ENCODE measurements at regions not wholly inside any gene's neighbourhood (a gene's known extent, or its start where the extent isn't known, plus 50 kb on each side); places are given as distances from the start of the nearest gene placed in this dataset.

DNA sequence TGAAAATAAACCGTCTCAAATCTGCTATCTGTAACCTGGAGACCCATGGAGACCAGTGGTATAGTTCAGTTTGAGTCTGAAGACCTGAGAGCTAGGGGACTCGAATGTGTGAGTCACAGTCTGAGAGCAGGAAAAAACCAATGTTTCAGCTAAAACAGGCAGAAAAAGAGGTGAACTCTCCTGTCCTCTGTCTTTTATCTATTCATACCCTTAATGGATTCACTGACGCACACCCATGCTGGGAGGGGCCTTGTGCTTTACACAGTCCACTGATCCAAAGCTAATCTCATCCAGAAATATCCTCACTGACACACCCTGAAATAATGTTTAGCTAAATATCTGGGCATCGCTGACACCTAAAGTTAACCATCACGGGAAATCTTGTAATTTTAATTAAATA, 297.9 kb downstream of the GPM6A start:
- H3K4me3 ChIP-seq (ENCODE audit: low read depth, low read length) = no peak overlapping the region
- TF ChIP-seq CTCF (conservative IDR thresholded peaks at IDR 0.05; ENCODE audit: low read depth, low read length) = no peak
- no peak for DNase-seq (ENCODE audit: low read depth)

- DNase-seq (ENCODE audit: low read depth) = peak; percentile 24
- no peak for TF ChIP-seq CTCF (conservative IDR thresholded peaks at IDR 0.05; ENCODE audit: low read depth, low read length)
These were observed 281.4 kb downstream of the GPM6A start for GRCh38 chr4:175530655-175531054.

DNA sequence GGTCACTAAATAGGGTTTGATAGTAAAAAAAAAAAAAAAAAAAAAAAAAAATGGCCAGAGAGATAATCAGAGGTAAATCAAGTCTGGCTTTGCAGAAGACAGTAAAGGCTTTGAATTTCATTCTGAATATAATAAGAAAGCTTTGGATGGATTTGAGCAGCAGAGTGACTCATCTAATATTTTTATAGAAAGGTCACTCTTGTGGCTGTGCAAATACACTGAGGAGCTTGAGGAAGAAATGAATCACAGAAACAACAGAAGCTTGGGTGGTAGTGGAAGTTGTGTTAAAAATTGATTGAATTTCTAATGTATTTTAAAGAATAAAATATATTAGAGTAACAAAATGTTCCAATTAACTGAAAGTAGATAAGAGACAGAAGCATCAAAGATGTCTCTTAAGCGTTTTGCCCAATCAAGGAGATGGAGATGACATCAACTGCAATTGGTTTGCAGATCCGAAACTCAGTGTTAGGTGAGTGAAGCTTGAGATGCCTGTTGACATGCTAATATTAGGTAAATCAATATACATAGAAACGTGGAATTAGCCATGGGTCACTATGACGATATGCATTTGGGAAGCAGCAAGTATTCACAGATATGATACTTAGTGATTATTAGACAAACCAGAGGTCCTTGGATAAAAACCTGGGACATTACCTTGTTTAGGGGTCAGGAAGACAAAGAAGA, 280.5 kb downstream of the GPM6A start:
- no peak overlapping the region for H3K4me3 ChIP-seq (ENCODE audit: low read depth, low read length)
- DNase-seq (ENCODE audit: low read depth) = peak; percentile 89
- TF ChIP-seq CTCF (conservative IDR thresholded peaks at IDR 0.05; ENCODE audit: low read depth, low read length) = no peak

More at GRCh38 chr4:175530655-175531054, 281.4 kb downstream of the GPM6A start:
- no peak overlapping the region for H3K4me3 ChIP-seq (ENCODE audit: low read depth, low read length)

DNA sequence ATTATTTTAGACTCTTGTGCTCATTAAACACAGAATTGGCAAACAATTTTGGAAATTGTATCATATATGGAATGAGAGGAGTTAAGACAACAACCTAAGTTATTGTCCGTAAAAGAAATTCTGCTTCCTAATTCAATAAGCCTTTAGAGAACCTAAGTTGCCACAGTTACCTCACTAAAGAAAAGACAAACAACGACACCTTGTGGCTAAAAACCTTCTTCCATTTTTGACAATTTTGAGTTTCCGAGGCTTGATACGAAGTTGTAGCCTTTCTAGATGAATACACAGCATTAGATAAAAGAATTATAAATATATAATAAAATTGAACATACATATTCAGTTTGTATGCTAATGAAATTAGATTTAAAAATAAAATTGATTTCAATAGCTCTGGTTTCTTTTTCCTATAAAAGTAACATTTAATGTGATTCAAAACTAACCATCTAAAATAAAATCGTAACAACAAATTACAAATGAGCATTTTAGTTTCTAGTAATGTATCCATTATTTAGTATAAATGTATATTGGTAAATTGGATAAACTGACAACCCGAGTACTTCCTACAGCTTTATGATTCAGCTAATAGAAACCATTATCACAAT, 275.1 kb downstream of the GPM6A start:
- DNase-seq (ENCODE audit: low read depth) = peak; percentile 90
- H3K4me3 ChIP-seq (ENCODE audit: low read depth, low read length) = no peak overlapping the region
- peak; percentile 59 for TF ChIP-seq CTCF (conservative IDR thresholded peaks at IDR 0.05; ENCODE audit: low read depth, low read length)

DNA sequence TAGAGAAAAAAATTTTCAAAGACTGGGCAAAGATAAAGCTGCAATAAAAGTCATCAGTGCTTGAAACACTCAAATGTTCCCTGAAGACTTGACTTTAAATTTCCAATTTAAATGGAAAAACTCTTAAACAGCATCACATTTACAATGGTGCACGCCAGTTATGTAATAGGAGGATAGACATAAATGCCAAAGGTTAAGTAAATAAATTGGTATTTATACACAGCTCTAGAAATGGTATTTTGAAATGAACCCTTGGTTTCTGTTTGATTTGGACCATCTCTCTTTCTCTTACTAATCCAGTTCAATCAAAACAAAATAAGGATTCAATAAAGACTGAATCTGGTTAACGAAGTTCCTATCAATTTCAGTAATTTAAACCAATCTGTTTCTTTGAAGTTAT, 272.6 kb downstream of the GPM6A start:
- no peak for TF ChIP-seq CTCF (conservative IDR thresholded peaks at IDR 0.05; ENCODE audit: low read depth, low read length)
- no peak overlapping the region for H3K4me3 ChIP-seq (ENCODE audit: low read depth, low read length)
- DNase-seq (ENCODE audit: low read depth) = no peak

DNA sequence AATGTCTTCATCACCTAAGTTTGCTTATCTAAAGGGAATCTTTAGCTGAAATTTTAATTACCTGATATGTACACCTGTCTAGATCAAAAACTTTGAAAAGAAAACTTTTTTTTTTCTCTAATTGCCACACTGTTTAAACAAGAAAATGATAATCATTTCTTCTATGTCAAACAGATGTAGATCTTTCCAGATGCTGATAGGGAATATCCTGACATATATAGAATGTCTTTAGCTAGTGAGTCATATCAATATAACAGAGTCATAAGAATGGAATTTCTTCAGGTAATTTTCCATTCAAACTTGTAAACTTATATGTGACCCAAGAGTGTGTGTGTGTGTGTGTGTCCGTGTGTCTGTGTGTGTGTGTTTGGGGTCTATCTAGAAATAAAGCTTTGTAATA, 271.9 kb downstream of the GPM6A start:
- H3K4me3 ChIP-seq (ENCODE audit: low read depth, low read length) = no peak overlapping the region
- TF ChIP-seq CTCF (conservative IDR thresholded peaks at IDR 0.05; ENCODE audit: low read depth, low read length) = no peak
- DNase-seq (ENCODE audit: low read depth) = no peak

DNA sequence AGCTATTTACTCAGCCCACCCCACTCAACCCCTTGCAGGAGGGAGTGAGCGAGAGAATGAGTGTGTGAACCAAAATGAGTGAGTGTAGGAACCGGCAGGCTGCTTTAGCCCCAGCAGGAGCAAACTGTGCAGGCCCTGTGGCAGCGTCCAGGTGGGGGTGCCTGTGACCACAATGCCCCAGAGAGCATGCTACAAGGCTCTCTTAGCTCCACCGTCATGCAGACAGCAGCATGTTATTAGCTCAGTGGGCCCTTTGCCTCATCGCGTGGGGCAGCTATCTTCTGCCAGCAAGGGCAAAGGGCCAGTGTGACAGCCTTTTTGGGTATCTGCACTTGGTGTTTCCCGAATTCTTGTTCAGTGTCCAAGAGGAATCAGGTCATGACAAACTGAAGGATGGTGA, 271.3 kb downstream of the GPM6A start:
- no peak for TF ChIP-seq CTCF (conservative IDR thresholded peaks at IDR 0.05; ENCODE audit: low read depth, low read length)
- no peak overlapping the region for H3K4me3 ChIP-seq (ENCODE audit: low read depth, low read length)
- DNase-seq (ENCODE audit: low read depth) = no peak
